ENCODE measurements at regions not wholly inside any gene's neighbourhood (a gene's known extent, or its start where the extent isn't known, plus 50 kb on each side); places are given as distances from the start of the nearest gene placed in this dataset.

- TF ChIP-seq CTCF (IDR thresholded peaks at IDR 0.05) (no peak), POLR2A (IDR thresholded peaks at IDR 0.05) (no peak)
These were observed 183.6 kb upstream of the RPL38 start for GRCh38 chr17:74019860-74020259.

Measured in testis (tissue), 2 donors.